H1 (cell line): ENCODE measurements at regions not wholly inside any gene's neighbourhood (a gene's known extent, or its start where the extent isn't known, plus 50 kb on each side); places are given as distances from the start of the nearest gene placed in this dataset.

Experiments used
- CTCF ChIA-PET: fragments of 300-600 bp; sonication (Branson Sonifier 250); formaldehyde crosslinking; loops from one replicate; lab custom pipeline; 2021; ENCODE audit not compliant: partially characterized antibody; lab: Charles Lee
- POLR2A ChIA-PET: fragments of 300-600 bp; sonication (Branson Sonifier 250); formaldehyde crosslinking; loops from one replicate; lab custom pipeline; 2021; ENCODE audit warnings: inconsistent platforms; ENCODE audit not compliant: partially characterized antibody; lab: Charles Lee
- DNase-seq, 2 experiments: peaks; one replicate each; pipeline versions ENCODE4 v3.0.0 to v3.0.0-alpha.2; 2010 to 2022; ENCODE audit warnings: low spot score in 2 of 2, low read depth in 1 of 2, mixed read lengths in 1 of 2
- FAIRE-seq: peaks from 2 replicates; lab custom pipeline; 2011; peaks lifted over from hg19 to GRCh38; lab: Jason Lieb, UNC
- H2AFZ ChIP-seq: 2 replicates; pipeline ENCODE4 v1.8.1; 2012; ENCODE audit warnings: low read length, inconsistent platforms
- H2AK5ac ChIP-seq: 2 replicates; pipeline ENCODE4 v1.6.1; 2013; ENCODE audit warnings: low read depth, low read length
- H2BK120ac ChIP-seq: replicated peaks from 2 replicates; pipeline ENCODE3; 2013; ENCODE audit warnings: low read depth, low read length, inconsistent platforms
- H2BK12ac ChIP-seq: 2 replicates; pipeline ENCODE4 v1.6.1; 2013; ENCODE audit warnings: low read depth, low read length
- H2BK15ac ChIP-seq: 2 replicates; pipeline ENCODE4 v1.6.1; 2013; ENCODE audit warnings: low read length
- H2BK20ac ChIP-seq: 2 replicates; pipeline ENCODE4 v1.6.1; 2013; ENCODE audit warnings: low read length
- H2BK5ac ChIP-seq: 2 replicates; pipeline ENCODE4 v1.6.1; 2013; ENCODE audit warnings: low read depth, low read length
- H3K14ac ChIP-seq: 2 replicates; pipeline ENCODE4 v1.6.1; 2013; ENCODE audit warnings: inconsistent platforms; ENCODE audit not compliant: insufficient read length
- H3K18ac ChIP-seq: 2 replicates; pipeline ENCODE4 v1.6.1; 2013; ENCODE audit warnings: low read length; ENCODE audit errors: extremely low read depth
- H3K23ac ChIP-seq: 2 replicates; pipeline ENCODE4 v1.6.1; 2013; ENCODE audit warnings: inconsistent platforms; ENCODE audit not compliant: insufficient read length
- H3K23me2 ChIP-seq: 2 replicates; pipeline ENCODE4 v1.6.1; 2013; ENCODE audit warnings: low read depth, low read length
- H3K27ac ChIP-seq: 2 replicates; pipeline ENCODE4 v1.6.1; 2011; ENCODE audit warnings: low read depth, low read length, inconsistent platforms
- H3K27me3 ChIP-seq, 4 experiments: replicated peaks in 1 of 4; 1 replicate in 1 of 4; 2 replicates in 3 of 4; pipeline versions ENCODE4 v1.6.1 to v1.8.1; 2011 to 2013; ENCODE audit warnings: low read length in 3 of 4, mild to moderate bottlenecking in 3 of 4, inconsistent platforms in 2 of 4, mixed read lengths in 2 of 4, moderate library complexity in 1 of 4; ENCODE audit not compliant: control insufficient read depth in 3 of 4, insufficient read depth in 3 of 4; ENCODE audit errors: extremely low read depth in 1 of 4
- H3K36me3 ChIP-seq, 4 experiments: 2 replicates each; pipeline versions ENCODE4 v1.6.1 to v1.8.1; 2011 to 2013; ENCODE audit warnings: mild to moderate bottlenecking in 4 of 4, low read length in 3 of 4, moderate library complexity in 2 of 4, control low read depth in 1 of 4, inconsistent platforms in 1 of 4; ENCODE audit not compliant: insufficient read depth in 4 of 4, control insufficient read depth in 2 of 4
- H3K4ac ChIP-seq: replicated peaks from 2 replicates; pipeline ENCODE3; 2013; ENCODE audit warnings: low read length, low read depth, mixed read lengths, inconsistent platforms; ENCODE audit not compliant: insufficient read length
- H3K4me1 ChIP-seq, 4 experiments: replicated peaks in 1 of 4; 1 replicate in 1 of 4; 2 replicates in 3 of 4; pipeline versions ENCODE4 v1.6.1 to v1.8.1; 2011 to 2013; ENCODE audit warnings: low read length in 3 of 4, inconsistent platforms in 2 of 4, mixed read lengths in 1 of 4; ENCODE audit not compliant: insufficient read depth in 4 of 4, control insufficient read depth in 3 of 4
- H3K4me2 ChIP-seq, 2 experiments: 2 replicates each; pipeline versions ENCODE4 v1.6.1 to v1.8.1; 2011 to 2013; ENCODE audit warnings: low read depth in 2 of 2, low read length in 2 of 2, control low read depth in 1 of 2, inconsistent platforms in 1 of 2, mild to moderate bottlenecking in 1 of 2; ENCODE audit not compliant: insufficient read depth in 1 of 2
- H3K4me3 ChIP-seq, 4 experiments: fragments of 200-600, 300-600 bp in 1 of 4; sonication (generic), shearing (Covaris generic), sonication (Bioruptor Twin) in 1 of 4; 2 replicates each; pipeline versions ENCODE4 v1.5.1 to v1.8.1; 2011 to 2016; ENCODE audit warnings: low read length in 4 of 4, low read depth in 3 of 4, control low read depth in 2 of 4, inconsistent platforms in 2 of 4, mild to moderate bottlenecking in 2 of 4, mixed read lengths in 1 of 4, moderate library complexity in 1 of 4; ENCODE audit not compliant: insufficient read depth in 2 of 4; ENCODE audit errors: extremely low read depth in 1 of 4
- H3K56ac ChIP-seq: replicated peaks from 2 replicates; pipeline ENCODE3; 2013; ENCODE audit warnings: low read depth, mild to moderate bottlenecking, mixed read lengths, low read length, inconsistent platforms; ENCODE audit not compliant: insufficient read length
- H3K79me1 ChIP-seq: 2 replicates; pipeline ENCODE4 v1.6.1; 2013; ENCODE audit warnings: low read depth, low read length, control low read depth
- H3K79me2 ChIP-seq, 2 experiments: 2 replicates each; pipeline versions ENCODE4 v1.6.1 to v1.8.1; 2012 to 2013; ENCODE audit warnings: low read length in 2 of 2, mild to moderate bottlenecking in 2 of 2, inconsistent platforms in 1 of 2; ENCODE audit not compliant: insufficient read depth in 2 of 2, control insufficient read depth in 1 of 2
- H3K9ac ChIP-seq, 4 experiments: replicated peaks in 1 of 4; 1 replicate in 1 of 4; 2 replicates in 3 of 4; pipeline versions ENCODE4 v1.6.1 to v1.8.1; 2011 to 2013; ENCODE audit warnings: low read depth in 3 of 4, low read length in 3 of 4, control low read depth in 2 of 4, mild to moderate bottlenecking in 2 of 4, moderate library complexity in 2 of 4, inconsistent platforms in 1 of 4; ENCODE audit errors: extremely low read depth in 1 of 4
- H3K9me3 ChIP-seq, 2 experiments: 2 replicates each; pipeline versions ENCODE4 v1.6.1 to v1.8.1; 2012 to 2013; ENCODE audit warnings: mild to moderate bottlenecking in 2 of 2, moderate library complexity in 2 of 2, control low read depth in 1 of 2, inconsistent platforms in 1 of 2, low read depth in 1 of 2, low read length in 1 of 2, mixed read lengths in 1 of 2; ENCODE audit not compliant: insufficient read depth in 2 of 2
- H4K20me1 ChIP-seq, 2 experiments: replicated peaks in 1 of 2; 2 replicates each; pipeline versions ENCODE3 to v1.8.1; 2011 to 2013; ENCODE audit warnings: inconsistent platforms in 2 of 2, low read length in 2 of 2, mild to moderate bottlenecking in 1 of 2; ENCODE audit not compliant: insufficient read depth in 2 of 2, control insufficient read depth in 1 of 2
- H4K5ac ChIP-seq: 2 replicates; pipeline ENCODE4 v1.6.1; 2013; ENCODE audit warnings: low read length, low read depth, mixed read lengths, inconsistent platforms; ENCODE audit not compliant: insufficient read length
- H4K8ac ChIP-seq: 2 replicates; pipeline ENCODE4 v1.8.0; 2013; ENCODE audit warnings: mild to moderate bottlenecking, moderate library complexity, low read length, inconsistent platforms; ENCODE audit not compliant: insufficient read depth; ENCODE audit errors: extremely low read depth
- H4K91ac ChIP-seq: replicated peaks from 2 replicates; pipeline ENCODE3; 2013; ENCODE audit warnings: low read length, mixed read lengths, inconsistent platforms; ENCODE audit not compliant: insufficient read length
- HDAC2 ChIP-seq, 2 experiments: fragments of 300-600 bp in 1 of 2; sonication (generic) in 1 of 2; IDR thresholded peaks; 2 replicates each; pipeline ENCODE4 v1.6.1; 2011 to 2012; ENCODE audit warnings: low read depth in 2 of 2, low read length in 2 of 2, mild to moderate bottlenecking in 2 of 2, moderate library complexity in 2 of 2, borderline replicate concordance in 1 of 2, inconsistent platforms in 1 of 2
- KDM5A ChIP-seq: fragments of 200-600 bp; IDR thresholded peaks from 2 replicates; pipeline ENCODE4 v1.7.1; 2012; ENCODE audit warnings: mild to moderate bottlenecking, low read length, inconsistent platforms, mixed read lengths
- RAD21 ChIP-seq, 2 experiments: IDR thresholded peaks in 1 of 2; conservative IDR thresholded peaks in 1 of 2; 2 replicates each; pipeline ENCODE4 v1.6.1; 2011; ENCODE audit warnings: low read depth in 2 of 2, low read length in 2 of 2, improper control_type of control experiment in 1 of 2, inconsistent platforms in 1 of 2, mild to moderate bottlenecking in 1 of 2, moderate library complexity in 1 of 2
- TBP ChIP-seq: IDR thresholded peaks from 2 replicates; pipeline ENCODE4 v1.6.1; 2011; ENCODE audit warnings: low read depth, low read length, improper control_type of control experiment
- WGBS, 2 experiments: shearing (Covaris generic) in 1 of 2; methylation state at CpG; one replicate each; pipeline versions ENCODE4 v1.1.6 to v1.1.7; 2013 to 2015; ENCODE audit warnings: low lambda C conversion rate in 2 of 2, mixed read lengths in 2 of 2, inconsistent platforms in 1 of 2, low coverage in 1 of 2, missing lambda C conversion rate in 1 of 2; ENCODE audit not compliant: insufficient replicate concordance in 2 of 2, insufficient coverage in 1 of 2, insufficient read length in 1 of 2; ENCODE audit errors: extremely low coverage in 1 of 2, missing lambda C conversion rate in 1 of 2; 5-methylcytosine and 5-hydroxymethylcytosine counted together
- TF ChIP-seq, protein P1 (sequence below), 3 experiments: IDR thresholded peaks; 1 replicate in 2 of 3; 2 replicates in 1 of 3; pipeline versions ENCODE4 v1.5.1 to v1.6.1; 2011; ENCODE audit warnings: low read length in 3 of 3, mild to moderate bottlenecking in 3 of 3, inconsistent platforms in 2 of 3, low read depth in 1 of 3, moderate library complexity in 1 of 3; ENCODE audit not compliant: insufficient read depth in 1 of 3; ENCODE audit errors: control extremely low read depth in 1 of 3

DNA sequence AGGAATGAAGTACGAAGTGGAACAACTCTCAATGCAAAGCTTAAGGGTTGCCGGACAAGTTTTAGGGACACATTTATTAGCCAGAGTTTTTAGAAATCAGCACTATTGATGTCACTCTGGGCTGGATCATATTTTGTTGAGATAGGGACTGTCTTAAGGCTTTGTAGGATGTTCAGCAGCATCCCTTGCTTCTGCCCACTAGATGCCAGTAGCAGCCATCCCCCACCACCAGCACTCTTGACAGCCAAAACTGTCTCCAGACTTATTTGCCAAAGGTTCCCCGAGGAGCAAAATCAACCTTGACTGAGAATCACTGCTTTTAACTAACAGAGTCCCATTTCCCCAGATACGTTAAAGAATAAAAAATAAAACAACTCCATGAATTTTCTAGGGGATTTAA, 1497.3 kb downstream of the STIM2 start:
- Histone ChIP-seq H2BK20ac (no peak overlapping the region), H3K56ac (no peak overlapping the region), H2BK15ac (no peak overlapping the region), H3K23me2 (no peaks in the 10 kb centered on the region), H3K4me3 (no peak overlapping the region), H2AK5ac (no peak overlapping the region), H2BK12ac (no peak overlapping the region), H4K91ac (no peak overlapping the region), H4K20me1 (no peaks in the 10 kb centered on the region), H3K4me2 (no peak overlapping the region), H3K79me1 (no peaks in the 10 kb centered on the region), H3K14ac (no peak overlapping the region), H2BK5ac (no peak overlapping the region), H4K8ac (no peak overlapping the region), H3K4me1 (no peaks in the 10 kb centered on the region), H3K27me3 (no peaks in the 10 kb centered on the region), H2BK120ac (no peak overlapping the region), H3K27ac (no peak overlapping the region), H3K36me3 (no peaks in the 10 kb centered on the region), H3K79me2 (no peaks in the 10 kb centered on the region), H3K9me3 (no peaks in the 10 kb centered on the region), H3K23ac (no peak overlapping the region), H3K18ac (no peak overlapping the region), H3K9ac (no peak overlapping the region), H4K5ac (no peak overlapping the region), H3K4ac (no peak overlapping the region), H2AFZ (no peak overlapping the region)
- POLR2A ChIA-PET: no interaction called here
- TF ChIP-seq, protein P1, sequence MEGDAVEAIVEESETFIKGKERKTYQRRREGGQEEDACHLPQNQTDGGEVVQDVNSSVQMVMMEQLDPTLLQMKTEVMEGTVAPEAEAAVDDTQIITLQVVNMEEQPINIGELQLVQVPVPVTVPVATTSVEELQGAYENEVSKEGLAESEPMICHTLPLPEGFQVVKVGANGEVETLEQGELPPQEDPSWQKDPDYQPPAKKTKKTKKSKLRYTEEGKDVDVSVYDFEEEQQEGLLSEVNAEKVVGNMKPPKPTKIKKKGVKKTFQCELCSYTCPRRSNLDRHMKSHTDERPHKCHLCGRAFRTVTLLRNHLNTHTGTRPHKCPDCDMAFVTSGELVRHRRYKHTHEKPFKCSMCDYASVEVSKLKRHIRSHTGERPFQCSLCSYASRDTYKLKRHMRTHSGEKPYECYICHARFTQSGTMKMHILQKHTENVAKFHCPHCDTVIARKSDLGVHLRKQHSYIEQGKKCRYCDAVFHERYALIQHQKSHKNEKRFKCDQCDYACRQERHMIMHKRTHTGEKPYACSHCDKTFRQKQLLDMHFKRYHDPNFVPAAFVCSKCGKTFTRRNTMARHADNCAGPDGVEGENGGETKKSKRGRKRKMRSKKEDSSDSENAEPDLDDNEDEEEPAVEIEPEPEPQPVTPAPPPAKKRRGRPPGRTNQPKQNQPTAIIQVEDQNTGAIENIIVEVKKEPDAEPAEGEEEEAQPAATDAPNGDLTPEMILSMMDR (IDR thresholded peaks at IDR 0.05; ENCODE audit: control extremely low read depth in 1 of 3, insufficient read depth in 1 of 3, low read depth in 1 of 3, low read length in 3 of 3): peak; percentile 45 to 69 (median 52)
- TF ChIP-seq RAD21 (IDR thresholded peaks at IDR 0.05 in 1 of 2, conservative IDR thresholded peaks at IDR 0.05 in 1 of 2; ENCODE audit: low read depth in 2 of 2, low read length in 2 of 2) (peak; percentile 76 to 78), KDM5A (no peak), HDAC2 (IDR thresholded peaks at IDR 0.05; ENCODE audit: borderline replicate concordance in 1 of 2, low read depth in 2 of 2, low read length in 2 of 2) (no peak), TBP (no peak)
- no peak for DNase-seq
- CTCF ChIA-PET: no interaction called here
- 87% methylated on average over 4 of the region's 4 CpGs; no CpG with 5 or more reads in 1 of the 2 experiments for WGBS, 2 experiments
- FAIRE-seq: no peak
